ENCODE measurements at regions not wholly inside any gene's neighbourhood (a gene's known extent, or its start where the extent isn't known, plus 50 kb on each side); places are given as distances from the start of the nearest gene placed in this dataset.
"Not testable (repeated sequence)": the region's sequence is repeated elsewhere in the genome, so short reads cannot be mapped to it uniquely, and the experiment has no call there.

DNA sequence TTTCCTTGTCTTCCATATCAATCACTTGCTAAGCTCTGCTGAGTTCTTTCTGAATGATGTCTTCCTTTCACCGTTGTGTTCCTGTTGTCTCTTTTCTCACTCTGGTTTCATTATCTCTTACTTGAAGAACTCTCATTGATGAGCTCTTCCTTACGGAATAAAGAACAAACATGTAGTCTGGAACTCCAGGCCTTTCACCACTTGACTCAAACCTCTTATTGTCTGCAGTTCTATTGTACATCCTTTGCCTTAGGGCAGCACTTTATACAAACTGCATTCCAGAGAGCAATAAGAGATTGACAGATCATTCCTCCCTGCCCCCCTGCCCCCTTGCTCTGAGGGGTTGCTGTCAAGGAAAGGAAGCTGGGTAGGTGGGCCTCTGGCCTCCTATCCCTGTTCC, 517.4 kb downstream of the TMEM135 start:
- H3K4me3 ChIP-seq (ENCODE audit: low read length): no peak overlapping the region
- TF ChIP-seq, protein P1, sequence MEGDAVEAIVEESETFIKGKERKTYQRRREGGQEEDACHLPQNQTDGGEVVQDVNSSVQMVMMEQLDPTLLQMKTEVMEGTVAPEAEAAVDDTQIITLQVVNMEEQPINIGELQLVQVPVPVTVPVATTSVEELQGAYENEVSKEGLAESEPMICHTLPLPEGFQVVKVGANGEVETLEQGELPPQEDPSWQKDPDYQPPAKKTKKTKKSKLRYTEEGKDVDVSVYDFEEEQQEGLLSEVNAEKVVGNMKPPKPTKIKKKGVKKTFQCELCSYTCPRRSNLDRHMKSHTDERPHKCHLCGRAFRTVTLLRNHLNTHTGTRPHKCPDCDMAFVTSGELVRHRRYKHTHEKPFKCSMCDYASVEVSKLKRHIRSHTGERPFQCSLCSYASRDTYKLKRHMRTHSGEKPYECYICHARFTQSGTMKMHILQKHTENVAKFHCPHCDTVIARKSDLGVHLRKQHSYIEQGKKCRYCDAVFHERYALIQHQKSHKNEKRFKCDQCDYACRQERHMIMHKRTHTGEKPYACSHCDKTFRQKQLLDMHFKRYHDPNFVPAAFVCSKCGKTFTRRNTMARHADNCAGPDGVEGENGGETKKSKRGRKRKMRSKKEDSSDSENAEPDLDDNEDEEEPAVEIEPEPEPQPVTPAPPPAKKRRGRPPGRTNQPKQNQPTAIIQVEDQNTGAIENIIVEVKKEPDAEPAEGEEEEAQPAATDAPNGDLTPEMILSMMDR (conservative IDR thresholded peaks at IDR 0.05; ENCODE audit: low read depth, low read length): no peak
- no peak for DNase-seq (ENCODE audit: low read depth)

GRCh38 chr11:87548797-87549196, 511.1 kb downstream of the TMEM135 start:
- no peak overlapping the region for H3K4me3 ChIP-seq (ENCODE audit: low read length)
- no peak for DNase-seq (ENCODE audit: low read depth)
- TF ChIP-seq, protein P1 (conservative IDR thresholded peaks at IDR 0.05; ENCODE audit: low read depth, low read length): no peak

- H3K4me3 ChIP-seq (ENCODE audit: low read length): no peak overlapping the region
- TF ChIP-seq, protein P1 (conservative IDR thresholded peaks at IDR 0.05; ENCODE audit: low read depth, low read length): no peak
- no peak for DNase-seq (ENCODE audit: low read depth)
These were observed 508.1 kb downstream of the TMEM135 start for GRCh38 chr11:87545858-87546257.

DNA sequence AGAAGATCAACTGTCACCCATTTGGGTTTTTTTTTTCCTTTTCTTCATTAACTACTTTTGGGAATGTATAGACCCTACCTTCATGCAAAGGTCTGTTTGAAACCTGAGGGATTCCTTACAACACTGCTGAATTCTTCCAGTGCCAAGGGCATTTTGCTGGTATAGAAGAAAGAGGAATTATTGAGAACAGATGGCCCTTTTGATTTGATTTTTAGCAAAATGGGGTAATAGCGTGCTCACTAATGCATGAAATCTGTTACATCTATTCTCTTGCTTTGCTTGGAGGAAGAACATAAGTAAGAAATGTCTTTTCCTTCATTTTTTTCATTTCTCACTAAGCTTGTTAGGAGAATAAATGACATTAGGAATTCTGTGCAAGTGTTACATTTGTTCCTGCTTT, 501.9 kb downstream of the TMEM135 start:
- H3K4me3 ChIP-seq (ENCODE audit: low read length): no peak overlapping the region
- DNase-seq (ENCODE audit: low read depth): no peak
- TF ChIP-seq, protein P1 (conservative IDR thresholded peaks at IDR 0.05; ENCODE audit: low read depth, low read length): no peak

- no peak for DNase-seq (ENCODE audit: low read depth)
- no peak overlapping the region for H3K4me3 ChIP-seq (ENCODE audit: low read length)
- TF ChIP-seq, protein P1 (conservative IDR thresholded peaks at IDR 0.05; ENCODE audit: low read depth, low read length): no peak
These were observed 498.8 kb downstream of the TMEM135 start for GRCh38 chr11:87536565-87536964.

DNA sequence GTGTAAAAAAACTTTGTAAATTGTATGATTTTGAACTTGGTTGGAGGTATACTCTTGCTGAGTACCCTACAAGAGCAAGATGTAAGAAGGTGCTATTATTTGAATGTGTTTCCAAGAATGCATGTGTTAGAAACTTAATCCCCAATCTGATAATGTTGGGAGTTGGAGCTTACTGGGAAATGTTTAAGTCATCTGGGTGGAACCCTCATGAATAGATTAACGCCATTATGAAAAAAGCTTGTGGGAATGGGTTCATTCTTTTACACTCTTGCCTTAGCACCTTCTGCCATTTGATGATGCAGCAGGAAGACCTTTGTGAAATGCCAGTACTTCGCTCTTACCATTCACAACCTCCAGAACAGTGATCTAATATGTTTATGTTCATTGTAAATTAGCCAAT, 498.3 kb downstream of the TMEM135 start:
- TF ChIP-seq, protein P1 (conservative IDR thresholded peaks at IDR 0.05; ENCODE audit: low read depth, low read length): no peak
- no peak overlapping the region for H3K4me3 ChIP-seq (ENCODE audit: low read length)
- DNase-seq (ENCODE audit: low read depth): no peak

- H3K4me3 ChIP-seq (ENCODE audit: low read length): no peak overlapping the region
- TF ChIP-seq, protein P1 (conservative IDR thresholded peaks at IDR 0.05; ENCODE audit: low read depth, low read length): no peak
- no peak for DNase-seq (ENCODE audit: low read depth)
These were observed 497.8 kb downstream of the TMEM135 start for GRCh38 chr11:87535513-87535912.

DNA sequence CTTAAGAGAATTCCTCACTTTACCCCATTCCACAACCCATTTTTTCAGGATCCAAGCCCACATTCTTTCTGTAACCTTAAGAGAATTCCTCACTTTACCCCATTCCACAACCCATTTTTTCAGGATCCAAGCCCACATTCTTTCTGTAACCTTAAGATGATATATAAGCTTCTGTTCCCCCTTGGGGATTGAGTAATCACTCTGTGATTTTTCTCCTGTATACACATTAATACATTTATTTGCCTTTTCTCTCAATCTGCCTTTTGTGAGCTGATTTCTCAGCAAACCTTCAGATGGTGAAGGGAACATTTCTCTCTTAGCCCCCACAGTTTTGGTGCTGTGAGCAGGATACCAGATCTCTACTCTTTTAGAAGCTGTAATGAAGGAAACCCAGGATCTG, 494.1 kb downstream of the TMEM135 start:
- DNase-seq (ENCODE audit: low read depth); H3K4me3 ChIP-seq (ENCODE audit: low read length): not testable (repeated sequence)
